ENCODE measurements at regions not wholly inside any gene's neighbourhood (a gene's known extent, or its start where the extent isn't known, plus 50 kb on each side); places are given as distances from the start of the nearest gene placed in this dataset.

- H3K27me3 Mint-ChIP-seq, result no peaks in the 10 kb centered on the region
- ATAC-seq (replicated peaks; ENCODE audit: extremely low read depth, poor library complexity, severe bottlenecking) (peak; percentile 68), DNase-seq (ENCODE audit: low spot score in 2 of 2) (no peak)
- H3K9me3 Mint-ChIP-seq, result no peaks in the 10 kb centered on the region
- H3K4me3 Mint-ChIP-seq, result peak overlapping the region; percentile 10
- peaks cover 52% of the 10 kb centered on the region for H3K4me1 Mint-ChIP-seq
- H3K27ac Mint-ChIP-seq (ENCODE audit: low read depth), result peak overlapping the region; percentile 6
- H3K36me3 Mint-ChIP-seq (ENCODE audit: insufficient read depth), result no peaks in the 10 kb centered on the region
Observed at GRCh38 chr20:40757087-40757486, 68.1 kb upstream of the MAFB start.

- DNase-seq (ENCODE audit: low spot score in 2 of 2) (no peak), ATAC-seq (replicated peaks; ENCODE audit: extremely low read depth, poor library complexity, severe bottlenecking) (no peak)
- Mint-ChIP-seq H3K27me3 (no peaks in the 10 kb centered on the region), H3K27ac (ENCODE audit: low read depth) (no peak overlapping the region), H3K9me3 (no peaks in the 10 kb centered on the region), H3K4me1 (peaks cover 42% of the 10 kb centered on the region), H3K36me3 (ENCODE audit: insufficient read depth) (no peaks in the 10 kb centered on the region), H3K4me3 (no peak overlapping the region)
Observed at GRCh38 chr20:40758790-40759189, 69.8 kb upstream of the MAFB start.

DNA sequence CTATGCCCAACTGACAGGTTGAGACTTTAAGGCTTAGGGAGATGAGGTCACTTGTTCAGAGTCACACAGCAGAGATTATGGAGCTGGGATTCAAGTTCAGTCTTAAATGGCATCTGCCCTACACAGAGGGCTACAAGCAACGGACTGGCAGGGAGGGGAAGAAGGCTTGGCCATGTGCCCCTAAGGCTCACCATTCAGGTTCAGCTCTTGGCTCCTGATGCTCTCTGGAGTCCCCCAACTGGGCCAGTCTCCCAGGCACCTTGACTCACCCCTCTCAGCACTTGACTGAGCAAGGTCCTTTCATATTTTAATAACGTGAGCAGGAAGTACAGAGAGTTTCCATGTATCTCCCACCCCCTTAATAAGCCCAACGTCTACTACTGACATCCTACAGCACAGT lies 71.4 kb upstream of the MAFB start:
- H3K27me3 Mint-ChIP-seq, result peaks cover 10% of the 10 kb centered on the region
- peaks cover 26% of the 10 kb centered on the region for H3K4me1 Mint-ChIP-seq
- no peak overlapping the region for H3K4me3 Mint-ChIP-seq
- ATAC-seq (replicated peaks; ENCODE audit: extremely low read depth, poor library complexity, severe bottlenecking) (no peak), DNase-seq (ENCODE audit: low spot score in 2 of 2) (no peak)
- no peaks in the 10 kb centered on the region for H3K36me3 Mint-ChIP-seq (ENCODE audit: insufficient read depth)
- H3K27ac Mint-ChIP-seq (ENCODE audit: low read depth), result no peak overlapping the region
- H3K9me3 Mint-ChIP-seq, result no peaks in the 10 kb centered on the region

DNA sequence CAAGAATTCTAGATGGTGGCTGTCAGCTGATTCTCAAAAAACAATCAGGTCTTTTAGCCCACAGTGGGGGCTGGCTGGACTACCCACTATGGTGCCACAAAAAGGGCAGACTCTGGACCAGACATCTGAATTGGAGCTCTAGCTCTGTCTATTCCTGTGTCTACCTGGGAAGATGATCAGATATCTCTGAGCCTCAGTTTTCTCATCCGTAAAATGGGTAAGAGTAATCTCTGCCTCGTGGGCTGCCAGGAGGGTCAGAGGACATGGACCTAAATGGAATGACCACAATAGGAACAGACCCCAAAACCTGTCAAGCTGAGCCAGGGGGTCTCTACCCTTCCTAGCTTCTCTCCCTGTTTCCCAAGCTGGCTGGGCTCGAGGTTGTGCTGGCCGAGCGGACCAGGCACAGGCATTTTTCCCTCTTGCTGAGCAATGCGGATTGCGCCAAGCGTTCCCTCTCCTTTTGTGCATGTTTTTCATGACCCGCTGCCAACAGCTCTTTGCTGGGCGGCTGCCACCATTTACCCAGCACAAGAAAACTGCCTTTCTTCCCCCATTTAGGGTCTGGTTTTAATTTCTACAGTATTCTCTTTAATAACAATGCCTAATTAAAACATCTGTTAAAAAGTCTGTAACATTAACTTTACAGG lies 74.7 kb upstream of the MAFB start:
- Mint-ChIP-seq H3K36me3 (ENCODE audit: insufficient read depth) (no peaks in the 10 kb centered on the region), H3K9me3 (no peaks in the 10 kb centered on the region), H3K4me1 (no peaks in the 10 kb centered on the region), H3K27ac (ENCODE audit: low read depth) (peak overlapping the region; percentile 52), H3K4me3 (no peak overlapping the region), H3K27me3 (peaks cover 23% of the 10 kb centered on the region)
- ATAC-seq (replicated peaks; ENCODE audit: extremely low read depth, poor library complexity, severe bottlenecking), result no peak
- DNase-seq (ENCODE audit: low spot score in 2 of 2), result no peak

- H3K9me3 Mint-ChIP-seq, result no peaks in the 10 kb centered on the region
- DNase-seq (ENCODE audit: low spot score in 2 of 2) (no peak), ATAC-seq (replicated peaks; ENCODE audit: extremely low read depth, poor library complexity, severe bottlenecking) (no peak)
- no peaks in the 10 kb centered on the region for H3K4me1 Mint-ChIP-seq
- H3K36me3 Mint-ChIP-seq (ENCODE audit: insufficient read depth), result no peaks in the 10 kb centered on the region
- no peak overlapping the region for H3K27ac Mint-ChIP-seq (ENCODE audit: low read depth)
- peaks cover 42% of the 10 kb centered on the region for H3K27me3 Mint-ChIP-seq
- no peak overlapping the region for H3K4me3 Mint-ChIP-seq
Observed at GRCh38 chr20:40765814-40766480, 76.9 kb upstream of the MAFB start.

GRCh38 chr20:40766790-40767614 lies 78.0 kb upstream of the MAFB start:
- Mint-ChIP-seq H3K4me1 (no peaks in the 10 kb centered on the region), H3K27me3 (peaks cover 47% of the 10 kb centered on the region), H3K4me3 (no peak overlapping the region), H3K36me3 (ENCODE audit: insufficient read depth) (peaks cover 2% of the 10 kb centered on the region), H3K9me3 (no peaks in the 10 kb centered on the region), H3K27ac (ENCODE audit: low read depth) (no peak overlapping the region)
- ATAC-seq (replicated peaks; ENCODE audit: extremely low read depth, poor library complexity, severe bottlenecking) (no peak), DNase-seq (ENCODE audit: low spot score in 2 of 2) (no peak)

DNA sequence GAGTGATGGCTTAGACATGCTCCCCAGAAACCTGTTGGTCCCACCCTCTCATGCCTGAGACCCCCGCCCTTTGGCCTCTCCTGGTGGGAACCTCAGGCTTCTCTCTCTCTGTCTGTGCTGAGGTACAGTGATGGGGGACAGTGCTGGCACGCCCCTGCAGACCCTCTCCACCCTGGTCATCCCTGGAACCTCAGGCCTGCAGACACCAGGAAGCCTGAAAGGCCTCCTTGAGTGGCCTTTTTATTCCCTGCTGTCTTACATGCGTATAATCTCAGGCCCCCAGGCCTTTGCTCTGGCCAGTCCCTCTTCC lies 78.5 kb upstream of the MAFB start:
- DNase-seq (ENCODE audit: low spot score in 2 of 2) (no peak), ATAC-seq (replicated peaks; ENCODE audit: extremely low read depth, poor library complexity, severe bottlenecking) (no peak)
- H3K4me3 Mint-ChIP-seq, result no peak overlapping the region

GRCh38 chr20:40768105-40768504 lies 79.1 kb upstream of the MAFB start:
- no peaks in the 10 kb centered on the region for H3K4me1 Mint-ChIP-seq
- DNase-seq (ENCODE audit: low spot score in 2 of 2) (no peak), ATAC-seq (replicated peaks; ENCODE audit: extremely low read depth, poor library complexity, severe bottlenecking) (no peak)
- H3K4me3 Mint-ChIP-seq, result no peak overlapping the region
- no peak overlapping the region for H3K27ac Mint-ChIP-seq (ENCODE audit: low read depth)
- H3K36me3 Mint-ChIP-seq (ENCODE audit: insufficient read depth), result peaks cover 2% of the 10 kb centered on the region
- peaks cover 47% of the 10 kb centered on the region for H3K27me3 Mint-ChIP-seq
- H3K9me3 Mint-ChIP-seq, result no peaks in the 10 kb centered on the region

More for the DNA sequence above, 78.5 kb upstream of the MAFB start:
- H3K36me3 Mint-ChIP-seq (ENCODE audit: insufficient read depth), result peaks cover 2% of the 10 kb centered on the region
- no peaks in the 10 kb centered on the region for H3K9me3 Mint-ChIP-seq
- peaks cover 47% of the 10 kb centered on the region for H3K27me3 Mint-ChIP-seq
- H3K4me1 Mint-ChIP-seq, result no peaks in the 10 kb centered on the region
- no peak overlapping the region for H3K27ac Mint-ChIP-seq (ENCODE audit: low read depth)

DNA sequence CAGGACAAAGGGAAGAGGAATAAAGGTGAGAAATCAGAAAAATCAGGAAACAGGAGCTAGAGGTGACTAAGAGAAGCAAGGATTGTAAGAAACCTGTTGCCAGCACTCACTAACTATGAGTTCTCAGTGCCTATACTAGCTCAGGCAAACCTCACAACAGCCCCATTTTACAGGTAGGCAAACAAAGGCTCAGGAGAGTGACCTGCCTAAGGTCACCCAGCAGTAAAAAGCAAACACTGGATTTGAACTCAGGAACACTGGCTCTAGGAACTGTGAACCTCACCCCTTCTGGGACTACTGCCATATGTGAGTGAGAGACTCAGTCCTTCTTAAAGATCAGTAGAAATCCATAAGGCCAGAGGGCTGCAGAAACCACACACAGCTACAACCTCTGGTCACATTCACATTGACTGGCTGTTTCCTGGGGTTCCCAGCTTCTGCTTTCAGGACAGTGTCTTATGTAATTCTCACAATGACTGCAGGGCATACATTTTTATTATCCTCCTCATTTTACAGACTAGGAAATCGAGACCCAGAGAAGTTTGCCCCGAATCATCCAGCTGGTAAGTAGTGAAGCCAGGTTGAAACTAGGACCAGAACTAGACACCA lies 80.7 kb upstream of the MAFB start:
- peaks cover 42% of the 10 kb centered on the region for H3K27me3 Mint-ChIP-seq
- no peak overlapping the region for H3K4me3 Mint-ChIP-seq
- H3K36me3 Mint-ChIP-seq (ENCODE audit: insufficient read depth), result peaks cover 4% of the 10 kb centered on the region
- no peak overlapping the region for H3K27ac Mint-ChIP-seq (ENCODE audit: low read depth)
- H3K4me1 Mint-ChIP-seq, result peaks cover 8% of the 10 kb centered on the region
- no peaks in the 10 kb centered on the region for H3K9me3 Mint-ChIP-seq
- no peak for DNase-seq (ENCODE audit: low spot score in 2 of 2)
- ATAC-seq (replicated peaks; ENCODE audit: extremely low read depth, poor library complexity, severe bottlenecking), result no peak

GRCh38 chr20:40770564-40771307 lies 81.7 kb upstream of the MAFB start:
- DNase-seq (ENCODE audit: low spot score in 2 of 2) (no peak), ATAC-seq (replicated peaks; ENCODE audit: extremely low read depth, poor library complexity, severe bottlenecking) (no peak)
- Mint-ChIP-seq H3K4me1 (peaks cover 8% of the 10 kb centered on the region), H3K27ac (ENCODE audit: low read depth) (no peak overlapping the region), H3K36me3 (ENCODE audit: insufficient read depth) (peaks cover 4% of the 10 kb centered on the region), H3K9me3 (no peaks in the 10 kb centered on the region), H3K27me3 (peaks cover 38% of the 10 kb centered on the region), H3K4me3 (no peak overlapping the region)

- Mint-ChIP-seq H3K36me3 (ENCODE audit: insufficient read depth) (peaks cover 4% of the 10 kb centered on the region), H3K27ac (ENCODE audit: low read depth) (no peak overlapping the region), H3K4me3 (no peak overlapping the region), H3K4me1 (peaks cover 8% of the 10 kb centered on the region), H3K27me3 (peaks cover 38% of the 10 kb centered on the region), H3K9me3 (no peaks in the 10 kb centered on the region)
- DNase-seq (ENCODE audit: low spot score in 2 of 2), result no peak
- ATAC-seq (replicated peaks; ENCODE audit: extremely low read depth, poor library complexity, severe bottlenecking), result no peak
Observed at GRCh38 chr20:40771308-40771610, 82.2 kb upstream of the MAFB start.

DNA sequence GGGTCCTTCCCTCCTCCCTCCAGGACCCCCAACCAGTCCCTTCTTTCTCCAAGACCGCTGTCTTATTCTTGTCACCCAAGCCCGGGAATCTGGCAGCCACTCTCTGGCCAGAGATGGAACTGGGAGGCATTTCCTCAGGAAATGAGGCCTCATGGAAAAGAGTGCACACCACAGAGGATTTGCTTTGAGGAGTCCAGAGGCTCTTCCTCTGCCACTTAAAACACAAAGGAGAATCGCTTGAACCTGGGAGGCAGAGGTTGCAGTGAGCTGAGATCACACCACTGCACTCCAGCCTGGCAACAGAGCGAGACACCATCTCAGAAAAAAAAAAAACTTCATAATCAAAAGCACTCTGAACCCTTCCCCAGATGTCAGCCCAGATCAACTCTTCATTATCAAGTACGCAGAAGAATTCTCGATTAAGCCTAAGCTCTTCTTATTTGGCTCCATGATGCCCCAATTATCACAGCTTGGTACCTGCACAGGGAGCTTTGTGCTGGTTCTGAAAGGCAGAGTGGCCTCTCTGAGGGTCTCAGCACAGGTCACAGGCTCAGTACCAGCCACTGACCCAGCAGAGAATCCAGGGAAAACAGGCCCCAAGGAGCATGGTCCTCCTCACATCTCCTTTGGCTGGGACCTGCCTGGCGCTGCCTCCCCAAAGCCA lies 82.9 kb upstream of the MAFB start:
- no peak overlapping the region for H3K27ac Mint-ChIP-seq (ENCODE audit: low read depth)
- H3K4me3 Mint-ChIP-seq, result no peak overlapping the region
- ATAC-seq (replicated peaks; ENCODE audit: extremely low read depth, poor library complexity, severe bottlenecking), result no peak
- peaks cover 4% of the 10 kb centered on the region for H3K36me3 Mint-ChIP-seq (ENCODE audit: insufficient read depth)
- peaks cover 8% of the 10 kb centered on the region for H3K4me1 Mint-ChIP-seq
- DNase-seq (ENCODE audit: low spot score in 2 of 2), result no peak
- H3K9me3 Mint-ChIP-seq, result no peaks in the 10 kb centered on the region
- H3K27me3 Mint-ChIP-seq, result peaks cover 38% of the 10 kb centered on the region
